OCI-LY7 (cell line): ENCODE measurements at regions not wholly inside any gene's neighbourhood (a gene's known extent, or its start where the extent isn't known, plus 50 kb on each side); places are given as distances from the start of the nearest gene placed in this dataset.

Experiments
- BruUV-seq: library from RNA; stranded (reverse); fragments of 400-500 nt; replicated peaks from 2 replicates; lab custom pipeline; 2021; lab: Mats Ljungman, UMichigan
- CTCF ChIA-PET: fragments of 300-600 bp; sonication (Branson Sonifier 250); formaldehyde crosslinking; loops from one replicate; lab custom pipeline; 2022; ENCODE audit warnings: antibody characterized with exemption; ENCODE audit not compliant: unreplicated experiment; lab: Charles Lee
- POLR2A ChIA-PET: fragments of 300-600 bp; sonication (Branson Sonifier 250); formaldehyde crosslinking; loops from one replicate; lab custom pipeline; 2022; ENCODE audit warnings: antibody characterized with exemption; lab: Charles Lee
- DNase-seq: peaks from one replicate; pipeline ENCODE4 v3.0.0-alpha.2; 2015; ENCODE audit warnings: low spot score
- H2AFZ ChIP-seq: fragments of 200-600 bp; sonication (generic), shearing (Covaris generic); 2 replicates; pipeline ENCODE4 v1.6.1; 2014; ENCODE audit warnings: mild to moderate bottlenecking, antibody characterized with exemption, low read length, moderate library complexity
- H3K27ac ChIP-seq: fragments of 200-600 bp; sonication (generic); 2 replicates; pipeline ENCODE4 v1.5.1; 2014; ENCODE audit warnings: mixed run types, low read depth, mild to moderate bottlenecking, moderate library complexity, low read length, inconsistent platforms; ENCODE audit not compliant: poor library complexity, severe bottlenecking
- H3K36me3 ChIP-seq: fragments of 200-600 bp; sonication (generic); 2 replicates; pipeline ENCODE4 v1.6.1; 2014; ENCODE audit warnings: mild to moderate bottlenecking, antibody characterized with exemption, low read length, moderate library complexity, mixed read lengths; ENCODE audit not compliant: insufficient read depth
- H3K4me1 ChIP-seq: fragments of 200-600 bp; sonication (generic); 2 replicates; pipeline ENCODE4 v1.5.1; 2014; ENCODE audit warnings: mild to moderate bottlenecking, low read length; ENCODE audit not compliant: insufficient read depth, poor library complexity, severe bottlenecking
- H3K4me2 ChIP-seq: fragments of 200-600 bp; sonication (generic); 2 replicates; pipeline ENCODE4 v1.6.1; 2014; ENCODE audit warnings: mild to moderate bottlenecking, low read length
- H3K4me3 ChIP-seq: fragments of 200-600 bp; sonication (generic); 2 replicates; pipeline ENCODE4 v1.5.1; 2014; ENCODE audit warnings: mild to moderate bottlenecking, low read depth, low read length; ENCODE audit not compliant: poor library complexity, severe bottlenecking
- H3K79me2 ChIP-seq: fragments of 200-600 bp; sonication (generic); 2 replicates; pipeline ENCODE4 v1.6.1; 2016; ENCODE audit warnings: low read depth, mild to moderate bottlenecking, low read length, moderate library complexity, mixed read lengths; ENCODE audit not compliant: insufficient read depth
- H3K9me2 ChIP-seq: fragments of 200-600 bp; sonication (generic); 2 replicates; pipeline ENCODE4 v1.6.1; 2016; ENCODE audit warnings: mild to moderate bottlenecking, low read length, mixed read lengths; ENCODE audit not compliant: insufficient read depth
- H3K9me3 ChIP-seq: fragments of 200-600 bp; sonication (generic); 2 replicates; pipeline ENCODE4 v1.6.1; 2014; ENCODE audit warnings: mild to moderate bottlenecking, mixed run types, low read length, mixed read lengths
- H4K20me1 ChIP-seq: fragments of 200-600 bp; sonication (generic); 2 replicates; pipeline ENCODE4 v1.6.1; 2014; ENCODE audit warnings: mild to moderate bottlenecking, antibody characterized with exemption, low read length, moderate library complexity, mixed read lengths; ENCODE audit not compliant: insufficient read depth
- EZH2phosphoT487 ChIP-seq: fragments of 200-600 bp; sonication (generic); IDR thresholded peaks from 2 replicates; pipeline ENCODE4 v1.6.1; 2018; ENCODE audit warnings: low read depth, borderline replicate concordance, mild to moderate bottlenecking, mixed run types, antibody characterized with exemption, low read length, moderate library complexity, mixed read lengths
- intact Hi-C: fragments of 100-400 bp; cut with micrococcal nuclease; formaldehyde crosslinking; loops from one replicate; pipeline ENCODE4 v1.10.0; 2022; ENCODE audit not compliant: unreplicated experiment
- TF ChIP-seq, protein P1 (sequence below): fragments of 200-600 bp; sonication (generic); conservative IDR thresholded peaks from 2 replicates; pipeline ENCODE4 v1.5.1; 2014; ENCODE audit warnings: mild to moderate bottlenecking, antibody characterized with exemption, low read length, moderate library complexity, mixed read lengths

DNA sequence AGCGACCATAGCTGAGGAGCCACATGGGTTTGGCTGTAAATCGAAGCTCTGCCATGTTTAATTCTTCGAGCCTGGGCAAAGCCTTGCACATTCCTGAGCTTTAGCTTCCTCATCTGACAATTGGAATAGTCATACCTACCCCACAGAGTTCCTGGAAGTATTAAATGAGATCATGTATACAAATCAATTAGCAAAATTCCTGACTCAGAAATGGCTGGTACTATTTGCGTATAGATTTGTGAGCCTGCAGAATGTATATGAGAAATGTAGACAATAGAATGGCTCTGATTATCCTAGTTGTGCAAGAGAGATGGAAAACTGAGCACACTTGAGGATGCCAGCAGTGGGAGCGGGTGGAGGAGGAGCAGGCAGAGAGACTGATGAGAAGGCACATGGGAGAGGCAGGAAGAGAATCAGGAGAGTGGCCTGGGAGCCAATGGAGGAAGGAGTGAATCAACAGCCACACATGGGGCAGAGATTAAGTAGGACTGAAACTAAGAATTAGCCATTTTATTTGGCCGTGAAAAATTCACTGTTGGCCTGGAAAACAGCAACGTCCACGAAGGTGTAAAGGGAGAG lies 128.0 kb upstream of the C1GALT1 start:
- Histone ChIP-seq H2AFZ (no peak overlapping the region), H3K4me1 (peaks cover 4% of the 10 kb centered on the region), H3K36me3 (no peaks in the 10 kb centered on the region), H4K20me1 (no peaks in the 10 kb centered on the region), H3K9me3 (no peaks in the 10 kb centered on the region), H3K27ac (no peak overlapping the region), H3K79me2 (no peaks in the 10 kb centered on the region), H3K4me2 (no peak overlapping the region), H3K9me2 (0 out of 2 replicates have a peak, but pooled peaks cover 2% of the 10 kb centered on the region), H3K4me3 (no peak overlapping the region)
- POLR2A ChIA-PET: no interaction called here
- DNase-seq: no peak
- no TSS peak for BruUV-seq
- intact Hi-C loops: no loop called here
- CTCF ChIA-PET: no interaction called here
- TF ChIP-seq, protein P1, sequence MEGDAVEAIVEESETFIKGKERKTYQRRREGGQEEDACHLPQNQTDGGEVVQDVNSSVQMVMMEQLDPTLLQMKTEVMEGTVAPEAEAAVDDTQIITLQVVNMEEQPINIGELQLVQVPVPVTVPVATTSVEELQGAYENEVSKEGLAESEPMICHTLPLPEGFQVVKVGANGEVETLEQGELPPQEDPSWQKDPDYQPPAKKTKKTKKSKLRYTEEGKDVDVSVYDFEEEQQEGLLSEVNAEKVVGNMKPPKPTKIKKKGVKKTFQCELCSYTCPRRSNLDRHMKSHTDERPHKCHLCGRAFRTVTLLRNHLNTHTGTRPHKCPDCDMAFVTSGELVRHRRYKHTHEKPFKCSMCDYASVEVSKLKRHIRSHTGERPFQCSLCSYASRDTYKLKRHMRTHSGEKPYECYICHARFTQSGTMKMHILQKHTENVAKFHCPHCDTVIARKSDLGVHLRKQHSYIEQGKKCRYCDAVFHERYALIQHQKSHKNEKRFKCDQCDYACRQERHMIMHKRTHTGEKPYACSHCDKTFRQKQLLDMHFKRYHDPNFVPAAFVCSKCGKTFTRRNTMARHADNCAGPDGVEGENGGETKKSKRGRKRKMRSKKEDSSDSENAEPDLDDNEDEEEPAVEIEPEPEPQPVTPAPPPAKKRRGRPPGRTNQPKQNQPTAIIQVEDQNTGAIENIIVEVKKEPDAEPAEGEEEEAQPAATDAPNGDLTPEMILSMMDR: no peak
- TF ChIP-seq EZH2phosphoT487: no peak

DNA sequence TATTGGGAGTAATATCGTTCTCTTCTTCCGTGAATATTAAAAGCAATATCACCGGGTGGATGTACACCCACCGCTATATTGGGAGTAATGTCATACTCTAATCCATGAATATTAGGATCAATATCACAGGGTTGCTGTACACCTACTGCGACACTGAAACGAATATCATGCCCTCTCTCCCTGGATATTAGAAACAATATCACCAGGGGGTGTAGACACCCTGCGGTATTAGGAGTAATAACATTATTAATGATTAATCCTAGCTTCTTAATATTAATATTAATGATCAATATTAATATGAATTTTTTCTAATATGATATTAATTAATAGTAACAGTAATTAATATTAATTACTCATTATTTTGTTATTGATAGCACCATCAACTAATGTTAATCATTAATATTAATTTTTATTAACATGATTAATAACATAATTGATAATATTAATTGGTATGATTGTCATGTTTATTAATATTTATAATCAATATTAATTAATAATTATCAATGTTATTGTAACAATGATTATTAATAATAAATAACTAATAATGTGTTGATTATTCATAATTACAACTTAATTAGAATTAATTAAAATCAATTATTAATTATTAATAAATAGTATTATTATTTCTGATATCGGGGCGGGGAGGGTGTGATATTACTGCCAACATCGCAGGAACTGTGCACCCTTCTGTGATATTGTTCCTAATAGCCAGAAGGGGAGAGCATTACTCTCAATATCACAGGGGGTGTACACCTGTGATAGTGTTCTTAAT lies 121.3 kb upstream of the C1GALT1 start:
- Histone ChIP-seq H3K79me2 (no peaks in the 10 kb centered on the region), H4K20me1 (no peaks in the 10 kb centered on the region), H3K4me1 (no peaks in the 10 kb centered on the region), H3K27ac (no peak overlapping the region), H3K4me3 (no peak overlapping the region), H3K9me2 (no peaks in the 10 kb centered on the region), H3K9me3 (no peaks in the 10 kb centered on the region), H3K36me3 (no peaks in the 10 kb centered on the region), H2AFZ (no peak overlapping the region), H3K4me2 (no peak overlapping the region)
- TF ChIP-seq, protein P1: no peak
- no peak for TF ChIP-seq EZH2phosphoT487
- intact Hi-C loops: no loop called here
- DNase-seq: no peak
- no TSS peak for BruUV-seq
- POLR2A ChIA-PET: no interaction called here
- CTCF ChIA-PET: no interaction called here

DNA sequence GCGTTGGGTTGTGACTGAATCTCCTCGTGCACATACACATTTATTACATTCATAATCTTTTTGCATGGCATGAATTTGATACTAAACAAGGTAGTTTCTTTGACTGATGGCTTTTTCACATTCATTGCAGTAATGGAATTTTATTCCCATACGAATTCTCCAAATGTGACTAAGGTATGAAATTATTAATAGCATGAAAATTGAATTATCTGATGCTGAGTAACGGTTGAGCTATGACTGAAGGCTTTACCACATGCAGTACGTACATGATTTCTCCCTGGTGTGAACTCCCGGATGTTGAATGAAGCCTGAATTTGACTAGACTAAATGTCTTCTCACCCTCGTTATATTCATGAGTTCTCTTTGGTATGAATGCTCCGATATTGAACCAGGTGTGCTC lies 104.4 kb upstream of the C1GALT1 start:
- Histone ChIP-seq H3K79me2 (no peaks in the 10 kb centered on the region), H3K36me3 (no peaks in the 10 kb centered on the region), H3K27ac (no peak overlapping the region), H3K4me2 (no peak overlapping the region), H3K4me1 (no peaks in the 10 kb centered on the region), H2AFZ (no peak overlapping the region), H3K9me2 (no peaks in the 10 kb centered on the region), H3K4me3 (no peak overlapping the region), H3K9me3 (no peaks in the 10 kb centered on the region), H4K20me1 (no peaks in the 10 kb centered on the region)
- CTCF ChIA-PET: no interaction called here
- DNase-seq: no peak
- TF ChIP-seq EZH2phosphoT487: no peak
- TF ChIP-seq, protein P1: no peak
- intact Hi-C loops: no loop called here
- POLR2A ChIA-PET: no interaction called here
- no TSS peak for BruUV-seq
